GM12874 (cell line): ENCODE measurements at regions not wholly inside any gene's neighbourhood (a gene's known extent, or its start where the extent isn't known, plus 50 kb on each side); places are given as distances from the start of the nearest gene placed in this dataset.

Source experiments
- CTCF ChIP-seq: IDR thresholded peaks from 2 replicates; pipeline ENCODE4 v1.5.1; 2011; ENCODE audit warnings: low read depth, mild to moderate bottlenecking, control low read depth, low read length, moderate library complexity; ENCODE audit not compliant: insufficient read depth

- TF ChIP-seq CTCF: no peak
Observed at GRCh38 chr13:22092791-22093560, 422.1 kb downstream of the FGF9 start.

GRCh38 chr13:22095794-22096193, 424.9 kb downstream of the FGF9 start:
- no peak for TF ChIP-seq CTCF

- TF ChIP-seq CTCF: no peak
Observed at GRCh38 chr13:22099585-22099984, 428.7 kb downstream of the FGF9 start.

- TF ChIP-seq CTCF: no peak
Observed at GRCh38 chr13:22102271-22102670, 431.4 kb downstream of the FGF9 start.

- no peak for TF ChIP-seq CTCF
Observed at GRCh38 chr13:22103046-22104027, 432.5 kb downstream of the FGF9 start.

GRCh38 chr13:22106058-22106457, 435.2 kb downstream of the FGF9 start:
- no peak for TF ChIP-seq CTCF

- TF ChIP-seq CTCF: no peak
Observed at GRCh38 chr13:22107549-22107948, 436.7 kb downstream of the FGF9 start.
